Fibroblast of lung (primary cell): ENCODE measurements at regions not wholly inside any gene's neighbourhood (a gene's known extent, or its start where the extent isn't known, plus 50 kb on each side); places are given as distances from the start of the nearest gene placed in this dataset.

ENCODE experiments used
- CTCF ChIP-seq, 2 donors: IDR thresholded peaks in 1 of 2; conservative IDR thresholded peaks in 1 of 2; 1 replicate in 1 of 2; 2 replicates in 1 of 2; pipeline ENCODE4 v1.5.1; 2011 to 2012; ENCODE audit warnings: low read length in 2 of 2, control low read depth in 1 of 2, inconsistent platforms in 1 of 2, low read depth in 1 of 2, mild to moderate bottlenecking in 1 of 2
- EZH2 ChIP-seq: IDR thresholded peaks from 2 replicates; pipeline ENCODE4 v1.5.1; 2012; ENCODE audit warnings: low read length, control low read depth, mild to moderate bottlenecking; ENCODE audit errors: missing control alignments

GRCh38 chr5:66529704-66530103 is 66.5 kb upstream of the MAST4 start:
- no peak for TF ChIP-seq CTCF (conservative IDR thresholded peaks at IDR 0.05 in 1 of 2, IDR thresholded peaks at IDR 0.05 in 1 of 2; ENCODE audit: low read depth in 1 of 2, low read length in 2 of 2)
- no peak for TF ChIP-seq EZH2
